Sigmoid colon (tissue), 6 donors: ENCODE measurements at regions not wholly inside any gene's neighbourhood (a gene's known extent, or its start where the extent isn't known, plus 50 kb on each side); places are given as distances from the start of the nearest gene placed in this dataset.
A peak's percentile ranks its signal among the peaks of the same experiment; 100 is the strongest.

Experiments
- DNase-seq: peaks from one replicate; pipeline ENCODE4 v3.0.0-alpha.2; 2019
- H3K27ac ChIP-seq, 4 donors: fragments of 200-600 bp; sonication (generic); one replicate each; pipeline ENCODE4 v1.5.1; 2016 to 2019; ENCODE audit warnings: mild to moderate bottlenecking in 1 of 4
- H3K27me3 ChIP-seq, 3 donors: fragments of 200-600 bp; sonication (generic); one replicate each; pipeline ENCODE4 v1.5.1; 2019; ENCODE audit warnings: mild to moderate bottlenecking in 1 of 3
- H3K36me3 ChIP-seq, 4 donors: fragments of 200-600 bp; sonication (generic); one replicate each; pipeline ENCODE4 v1.5.1; 2016 to 2019
- H3K4me1 ChIP-seq, 4 donors: fragments of 200-600 bp; sonication (generic); one replicate each; pipeline ENCODE4 v1.5.1; 2017 to 2019
- H3K4me3 ChIP-seq, 4 donors: fragments of 200-600 bp; sonication (generic); one replicate each; pipeline ENCODE4 v1.5.1; 2017 to 2019; ENCODE audit warnings: mild to moderate bottlenecking in 2 of 4, moderate library complexity in 1 of 4
- H3K9me3 ChIP-seq, 4 donors: fragments of 200-600 bp in 3 of 4; sonication (generic) in 3 of 4; one replicate each; pipeline versions ENCODE4 v1.5.1 to v1.6.1; 2013 to 2019
- CTCF ChIP-seq, 4 experiments: fragments of 450-650 bp in 3 of 4; fragments of 200-600 bp in 1 of 4; IDR thresholded peaks; one replicate each; pipeline ENCODE4 v1.5.1; 2016 to 2019; ENCODE audit warnings: antibody characterized with exemption in 4 of 4, mild to moderate bottlenecking in 3 of 4, moderate library complexity in 2 of 4
- EP300 ChIP-seq, 4 donors: sonication (generic); formaldehyde crosslinking; IDR thresholded peaks; one replicate each; pipeline ENCODE4 v1.6.1; 2017; ENCODE audit warnings: antibody characterized with exemption in 4 of 4
- POLR2A ChIP-seq, 2 donors: fragments of 450-650 bp; IDR thresholded peaks; one replicate each; pipeline ENCODE4 v1.6.1; 2016; ENCODE audit warnings: antibody characterized with exemption in 2 of 2, mild to moderate bottlenecking in 2 of 2, moderate library complexity in 2 of 2
- POLR2AphosphoS5 ChIP-seq, 4 donors: sonication (generic); formaldehyde crosslinking; IDR thresholded peaks; one replicate each; pipeline ENCODE4 v1.6.1; 2017; ENCODE audit warnings: antibody characterized with exemption in 4 of 4
- WGBS, 2 donors: extraction: QIAGEN DNeasy Blood & Tissue Kit; methylation state at CpG; one replicate each; pipeline ENCODE4 v1.1.7; 2013; 5-methylcytosine and 5-hydroxymethylcytosine counted together
- intact Hi-C: fragments of 100-400 bp; cut with DNase I; formaldehyde crosslinking; loops from one replicate; pipeline ENCODE4 v1.15.1; 2023
- donor health status: healthy with polysubstance abuse.
- donor health status: healthy.

- no peaks in the 10 kb centered on the region for H3K4me1 ChIP-seq
- no peaks in the 10 kb centered on the region for H3K27me3 ChIP-seq
- DNase-seq, result no peak
- intact Hi-C loops, result no loop called here
- no peaks in the 10 kb centered on the region for H3K9me3 ChIP-seq
- WGBS, 2 donors, result 78 to 88% methylated on average over 8 to 9 of the region's 9 CpGs
- H3K36me3 ChIP-seq, result no peaks in the 10 kb centered on the region
- TF ChIP-seq POLR2AphosphoS5 (IDR thresholded peaks at IDR 0.05) (no peak), POLR2A (IDR thresholded peaks at IDR 0.05) (no peak), EP300 (IDR thresholded peaks at IDR 0.05) (no peak), CTCF (IDR thresholded peaks at IDR 0.05) (no peak)
- no peak overlapping the region for H3K27ac ChIP-seq
- H3K4me3 ChIP-seq, result no peak overlapping the region
Observed at GRCh38 chr3:194857469-194858113, 171.9 kb downstream of the FAM43A start.

GRCh38 chr3:194858382-194858781, 172.7 kb downstream of the FAM43A start:
- TF ChIP-seq POLR2AphosphoS5 (IDR thresholded peaks at IDR 0.05) (no peak), POLR2A (IDR thresholded peaks at IDR 0.05) (no peak), EP300 (IDR thresholded peaks at IDR 0.05) (no peak), CTCF (IDR thresholded peaks at IDR 0.05) (no peak)
- no peaks in the 10 kb centered on the region for H3K36me3 ChIP-seq
- WGBS, 2 donors, result 33 to 85% methylated on average over 2 of the region's 2 CpGs
- H3K27ac ChIP-seq, result no peak overlapping the region
- H3K9me3 ChIP-seq, result no peaks in the 10 kb centered on the region
- intact Hi-C loops, result no loop called here
- H3K27me3 ChIP-seq, result no peaks in the 10 kb centered on the region
- no peak overlapping the region for H3K4me3 ChIP-seq
- DNase-seq, result no peak
- H3K4me1 ChIP-seq, result no peaks in the 10 kb centered on the region

GRCh38 chr3:194860725-194861124, 175.0 kb downstream of the FAM43A start:
- 76 to 83% methylated on average over 9 of the region's 9 CpGs for WGBS, 2 donors
- no peaks in the 10 kb centered on the region for H3K9me3 ChIP-seq
- no peaks in the 10 kb centered on the region for H3K36me3 ChIP-seq
- H3K27ac ChIP-seq, result no peak overlapping the region
- DNase-seq, result no peak
- H3K4me3 ChIP-seq, result no peak overlapping the region
- H3K27me3 ChIP-seq, result no peaks in the 10 kb centered on the region
- no peaks in the 10 kb centered on the region for H3K4me1 ChIP-seq
- intact Hi-C loops, result no loop called here
- TF ChIP-seq POLR2AphosphoS5 (IDR thresholded peaks at IDR 0.05), result no peak
- TF ChIP-seq CTCF (IDR thresholded peaks at IDR 0.05), result no peak
- TF ChIP-seq POLR2A (IDR thresholded peaks at IDR 0.05), result no peak
- no peak for TF ChIP-seq EP300 (IDR thresholded peaks at IDR 0.05)

DNA sequence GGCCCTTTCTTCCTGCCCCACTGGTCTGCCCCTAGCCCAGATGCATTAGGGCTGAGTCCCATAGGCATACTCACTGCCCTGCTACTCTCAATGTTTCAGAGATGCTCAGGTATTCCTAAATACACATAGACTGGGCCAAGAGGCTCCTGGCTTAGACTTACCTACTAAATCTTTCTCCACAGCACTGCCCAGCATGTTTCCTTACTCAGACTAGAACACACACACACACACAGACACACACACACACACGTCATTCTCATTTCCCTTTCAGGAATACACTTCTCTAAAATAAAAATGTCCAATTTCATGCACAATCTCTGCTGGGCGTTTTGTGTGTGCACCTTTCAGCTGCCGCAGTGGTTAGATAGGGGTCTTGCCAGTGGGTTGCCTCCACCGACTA, 175.7 kb downstream of the FAM43A start:
- Histone ChIP-seq H3K27ac (no peak overlapping the region), H3K36me3 (no peaks in the 10 kb centered on the region), H3K4me3 (no peak overlapping the region), H3K27me3 (no peaks in the 10 kb centered on the region), H3K4me1 (no peaks in the 10 kb centered on the region), H3K9me3 (no peaks in the 10 kb centered on the region)
- 75 to 88% methylated on average over 4 of the region's 4 CpGs for WGBS, 2 donors
- DNase-seq, result no peak
- no peak for TF ChIP-seq EP300 (IDR thresholded peaks at IDR 0.05)
- TF ChIP-seq POLR2A (IDR thresholded peaks at IDR 0.05), result no peak
- TF ChIP-seq CTCF (IDR thresholded peaks at IDR 0.05), result no peak
- no peak for TF ChIP-seq POLR2AphosphoS5 (IDR thresholded peaks at IDR 0.05)
- intact Hi-C loops, result no loop called here

DNA sequence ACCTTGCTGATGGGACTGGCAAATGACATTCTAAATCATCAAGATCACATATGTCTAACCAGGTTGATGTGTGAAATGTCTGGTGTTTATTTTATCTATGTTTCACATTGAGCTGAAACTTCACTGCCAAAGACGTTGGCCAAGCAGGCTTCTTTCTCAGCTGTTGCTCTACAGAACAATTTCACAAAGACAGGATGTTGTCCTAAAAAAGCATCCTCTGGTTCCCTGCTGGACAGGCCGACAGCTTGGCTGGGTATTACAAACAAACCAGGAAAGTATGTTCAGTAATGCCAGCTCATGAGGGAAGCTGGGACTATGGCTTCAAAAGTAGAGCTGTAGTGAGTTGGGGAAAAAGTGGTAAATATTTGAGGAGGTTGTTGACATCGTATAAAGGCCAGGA, 179.4 kb downstream of the FAM43A start:
- no peaks in the 10 kb centered on the region for H3K36me3 ChIP-seq
- 76 to 86% methylated on average over 3 of the region's 3 CpGs for WGBS, 2 donors
- no peak overlapping the region for H3K4me3 ChIP-seq
- H3K27me3 ChIP-seq, result peaks cover 0 to 7% (median 0%) of the 10 kb centered on the region in 3 donors
- peaks cover 0 to 1% (median 0%) of the 10 kb centered on the region in 4 donors for H3K9me3 ChIP-seq
- DNase-seq, result no peak
- intact Hi-C loops, result no loop called here
- H3K4me1 ChIP-seq, result no peaks in the 10 kb centered on the region
- no peak for TF ChIP-seq EP300 (IDR thresholded peaks at IDR 0.05)
- no peak for TF ChIP-seq POLR2AphosphoS5 (IDR thresholded peaks at IDR 0.05)
- no peak for TF ChIP-seq POLR2A (IDR thresholded peaks at IDR 0.05)
- no peak for TF ChIP-seq CTCF (IDR thresholded peaks at IDR 0.05)
- peak overlapping the region in 2 of 4 donors; percentile 8 to 12 for H3K27ac ChIP-seq
